ENCODE measurements at regions not wholly inside any gene's neighbourhood (a gene's known extent, or its start where the extent isn't known, plus 50 kb on each side); places are given as distances from the start of the nearest gene placed in this dataset.

GRCh38 chr6:92700411-92700810 lies 718.9 kb downstream of the EPHA7 start:
- TF ChIP-seq POLR2A (IDR thresholded peaks at IDR 0.05) = no peak
- TF ChIP-seq, protein P1, sequence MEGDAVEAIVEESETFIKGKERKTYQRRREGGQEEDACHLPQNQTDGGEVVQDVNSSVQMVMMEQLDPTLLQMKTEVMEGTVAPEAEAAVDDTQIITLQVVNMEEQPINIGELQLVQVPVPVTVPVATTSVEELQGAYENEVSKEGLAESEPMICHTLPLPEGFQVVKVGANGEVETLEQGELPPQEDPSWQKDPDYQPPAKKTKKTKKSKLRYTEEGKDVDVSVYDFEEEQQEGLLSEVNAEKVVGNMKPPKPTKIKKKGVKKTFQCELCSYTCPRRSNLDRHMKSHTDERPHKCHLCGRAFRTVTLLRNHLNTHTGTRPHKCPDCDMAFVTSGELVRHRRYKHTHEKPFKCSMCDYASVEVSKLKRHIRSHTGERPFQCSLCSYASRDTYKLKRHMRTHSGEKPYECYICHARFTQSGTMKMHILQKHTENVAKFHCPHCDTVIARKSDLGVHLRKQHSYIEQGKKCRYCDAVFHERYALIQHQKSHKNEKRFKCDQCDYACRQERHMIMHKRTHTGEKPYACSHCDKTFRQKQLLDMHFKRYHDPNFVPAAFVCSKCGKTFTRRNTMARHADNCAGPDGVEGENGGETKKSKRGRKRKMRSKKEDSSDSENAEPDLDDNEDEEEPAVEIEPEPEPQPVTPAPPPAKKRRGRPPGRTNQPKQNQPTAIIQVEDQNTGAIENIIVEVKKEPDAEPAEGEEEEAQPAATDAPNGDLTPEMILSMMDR (IDR thresholded peaks at IDR 0.05) = no peak
- WGBS, 2 donors = 90 to 91% methylated on average over 11 of the region's 11 CpGs
- DNase-seq (ENCODE audit: low spot score in 2 of 2) = no peak
- intact Hi-C loops (cut with DNase I; ENCODE audit: low total_unique reads) = no loop called here
- H3K4me3 ChIP-seq (ENCODE audit: low read depth, poor library complexity, severe bottlenecking) = no peak overlapping the region

DNA sequence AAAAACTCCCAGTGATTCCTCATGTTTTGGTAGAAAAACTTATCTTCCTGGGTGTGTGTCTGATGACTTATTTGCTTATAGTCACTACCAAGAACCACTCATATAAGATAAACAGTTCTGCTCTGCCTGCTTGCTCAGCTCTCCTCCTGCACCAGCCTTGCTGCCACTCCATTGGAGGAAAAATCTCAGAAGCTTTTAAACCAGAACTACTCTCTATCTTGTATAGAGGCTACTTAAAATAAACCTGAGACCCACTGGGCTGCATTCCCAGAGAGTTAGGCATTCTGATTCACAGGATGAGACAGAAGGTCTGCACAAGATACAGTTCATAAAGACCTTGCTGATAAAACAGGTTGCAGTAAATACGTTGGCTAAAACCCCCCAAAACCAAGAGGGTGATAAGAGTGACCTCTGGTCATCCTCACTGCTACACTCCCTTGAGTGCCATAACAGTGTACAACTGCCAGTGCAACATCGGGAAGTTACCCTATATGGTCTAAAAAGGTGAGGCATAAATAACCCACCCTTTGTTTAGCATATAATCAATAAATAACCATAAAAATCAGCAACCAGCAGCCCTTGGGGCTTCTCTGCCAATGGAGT lies 728.3 kb downstream of the EPHA7 start:
- DNase-seq (ENCODE audit: low spot score in 2 of 2) = no peak
- TF ChIP-seq, protein P1 (IDR thresholded peaks at IDR 0.05) = no peak
- TF ChIP-seq POLR2A (IDR thresholded peaks at IDR 0.05) = no peak
- no peak overlapping the region for H3K4me3 ChIP-seq (ENCODE audit: low read depth, poor library complexity, severe bottlenecking)
- intact Hi-C loops (cut with DNase I; ENCODE audit: low total_unique reads) = no loop called here
- 82 to 86% methylated on average over 2 of the region's 2 CpGs for WGBS, 2 donors

DNA sequence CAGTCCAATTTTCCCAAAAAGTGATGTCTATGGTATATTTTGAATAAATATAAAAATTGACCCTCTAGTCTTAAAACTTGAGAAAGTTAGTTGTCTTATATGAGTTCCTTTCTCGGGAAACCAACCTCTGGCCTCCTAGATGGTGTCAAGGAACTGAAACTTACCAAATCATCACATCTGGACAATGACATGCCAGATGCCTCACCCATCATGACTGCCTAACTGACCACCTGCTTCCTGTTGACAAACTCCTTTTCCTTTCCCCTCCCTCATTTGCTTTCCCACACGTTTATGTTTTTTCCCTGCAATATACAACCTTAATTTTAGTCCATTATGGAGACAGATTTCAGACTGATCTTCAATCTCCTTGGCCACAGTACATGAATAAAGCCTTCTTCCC lies 731.0 kb downstream of the EPHA7 start:
- WGBS, 2 donors = 45 to 48% methylated on average over 2 of the region's 2 CpGs
- intact Hi-C loops (cut with DNase I; ENCODE audit: low total_unique reads) = no loop called here
- DNase-seq (ENCODE audit: low spot score in 2 of 2) = no peak
- no peak for TF ChIP-seq POLR2A (IDR thresholded peaks at IDR 0.05)
- TF ChIP-seq, protein P1 (IDR thresholded peaks at IDR 0.05) = no peak
- no peak overlapping the region for H3K4me3 ChIP-seq (ENCODE audit: low read depth, poor library complexity, severe bottlenecking)

- TF ChIP-seq POLR2A (IDR thresholded peaks at IDR 0.05) = no peak
- TF ChIP-seq, protein P1 (IDR thresholded peaks at IDR 0.05) = no peak
- H3K4me3 ChIP-seq (ENCODE audit: low read depth, poor library complexity, severe bottlenecking) = no peak overlapping the region
- no peak for DNase-seq (ENCODE audit: low spot score in 2 of 2)
- intact Hi-C loops (cut with DNase I; ENCODE audit: low total_unique reads) = no loop called here
- 81 to 92% methylated on average over 2 of the region's 2 CpGs for WGBS, 2 donors
Measured at GRCh38 chr6:92687278-92687677, 732.1 kb downstream of the EPHA7 start.

GRCh38 chr6:92684386-92684785 lies 735.0 kb downstream of the EPHA7 start:
- H3K4me3 ChIP-seq (ENCODE audit: low read depth, poor library complexity, severe bottlenecking) = no peak overlapping the region
- intact Hi-C loops (cut with DNase I; ENCODE audit: low total_unique reads) = no loop called here
- no peak for TF ChIP-seq POLR2A (IDR thresholded peaks at IDR 0.05)
- TF ChIP-seq, protein P1 (IDR thresholded peaks at IDR 0.05) = no peak
- 81 to 94% methylated on average over 1 of the region's 1 CpG for WGBS, 2 donors
- no peak for DNase-seq (ENCODE audit: low spot score in 2 of 2)

DNA sequence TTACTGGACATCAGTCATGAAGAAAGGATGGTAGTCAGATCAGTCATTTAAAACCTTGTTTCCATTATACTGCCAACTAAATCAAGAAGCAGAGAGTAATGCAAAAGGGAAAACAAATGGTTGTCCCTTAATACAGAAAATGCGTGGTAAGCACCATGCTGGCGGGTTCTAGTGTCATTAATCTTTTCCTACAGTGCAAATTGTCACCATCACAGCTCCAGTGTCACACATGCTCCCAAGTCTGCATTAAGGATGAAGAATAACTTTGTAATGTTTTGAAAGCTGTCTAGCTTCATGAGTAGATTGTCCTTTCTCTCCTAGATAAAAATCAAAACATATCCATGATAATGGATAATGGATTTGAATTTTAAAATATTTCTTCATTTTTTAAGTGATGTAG lies 735.6 kb downstream of the EPHA7 start:
- intact Hi-C loops (cut with DNase I; ENCODE audit: low total_unique reads) = no loop called here
- no peak overlapping the region for H3K4me3 ChIP-seq (ENCODE audit: low read depth, poor library complexity, severe bottlenecking)
- TF ChIP-seq POLR2A (IDR thresholded peaks at IDR 0.05) = no peak
- TF ChIP-seq, protein P1 (IDR thresholded peaks at IDR 0.05) = no peak
- DNase-seq (ENCODE audit: low spot score in 2 of 2) = no peak
- WGBS, 2 donors = 76 to 80% methylated on average over 2 of the region's 2 CpGs
